Activated naive CD8-positive, alpha-beta T cell treated with anti-CD3 and anti-CD28 coated beads, Interleukin-2, amount 10 ng/mL, durations not matched to agents 7 days and 5 days (primary cell): ENCODE measurements at regions not wholly inside any gene's neighbourhood (a gene's known extent, or its start where the extent isn't known, plus 50 kb on each side); places are given as distances from the start of the nearest gene placed in this dataset.
A peak's percentile ranks its signal among the peaks of the same experiment; 100 is the strongest.

ENCODE experiments used
- ATAC-seq: fragments of 150-1000 bp; cut with Tn5 transposase; one replicate; pipeline ENCODE4 v1.10.0; 2021; ENCODE audit warnings: low read depth, moderate library complexity
- POLR2A ChIA-PET: fragments of 350-600 bp; sonication (Branson Sonifier 250); formaldehyde crosslinking; loops from one replicate; lab custom pipeline; 2021; ENCODE audit warnings: antibody characterized with exemption; lab: Charles Lee
- DNase-seq: peaks from one replicate; pipeline ENCODE4 v3.0.0; 2021
- H3K27ac Mint-ChIP-seq: one replicate; pipeline ENCODE4 v1.8.0; 2022; ENCODE audit warnings: mild to moderate bottlenecking, mixed read lengths
- H3K27me3 Mint-ChIP-seq: one replicate; pipeline ENCODE4 v1.8.0; 2022; ENCODE audit warnings: mild to moderate bottlenecking, moderate library complexity, mixed read lengths
- H3K36me3 Mint-ChIP-seq: one replicate; pipeline ENCODE4 v1.8.0; 2021; ENCODE audit warnings: mild to moderate bottlenecking, mixed read lengths
- H3K4me1 Mint-ChIP-seq: one replicate; pipeline ENCODE4 v1.8.0; 2021; ENCODE audit warnings: mixed read lengths
- H3K4me3 Mint-ChIP-seq: one replicate; pipeline ENCODE4 v1.8.0; 2022; ENCODE audit warnings: mild to moderate bottlenecking, moderate library complexity, mixed read lengths
- H3K9me3 Mint-ChIP-seq: one replicate; pipeline ENCODE4 v1.8.0; 2021; ENCODE audit warnings: mixed read lengths

- peak overlapping the region; percentile 59 for H3K27ac Mint-ChIP-seq
- no peaks in the 10 kb centered on the region for H3K9me3 Mint-ChIP-seq
- peaks cover 28% of the 10 kb centered on the region for H3K27me3 Mint-ChIP-seq
- peaks cover under 1% of the 10 kb centered on the region for H3K36me3 Mint-ChIP-seq
- POLR2A ChIA-PET: interaction anchor here (1.5 kb wide), 1 partner anchor 46 kb away, joined by 7 read pairs; no protein-coding TSS in a partner anchor
- peak overlapping the region; percentile 67 for H3K4me3 Mint-ChIP-seq
- DNase-seq (no peak), ATAC-seq (no peak)
- H3K4me1 Mint-ChIP-seq: peaks cover 18% of the 10 kb centered on the region
Observed at GRCh38 chr10:22483132-22483531, 137.8 kb downstream of the SPAG6 start.
